HFFc6 (cell line): ENCODE measurements at regions not wholly inside any gene's neighbourhood (a gene's known extent, or its start where the extent isn't known, plus 50 kb on each side); places are given as distances from the start of the nearest gene placed in this dataset.

Experiments
- DNase-seq: peaks from one replicate; pipeline ENCODE4 v3.0.0-alpha.2; 2018
- H3K27ac Mint-ChIP-seq: 2 replicates; pipeline ENCODE4 v1.8.0; 2020; ENCODE audit warnings: mild to moderate bottlenecking, mixed read lengths
- H3K27me3 Mint-ChIP-seq: 2 replicates; pipeline ENCODE4 v1.8.0; 2021; ENCODE audit warnings: mild to moderate bottlenecking, moderate library complexity, mixed read lengths; ENCODE audit not compliant: insufficient read depth
- H3K36me3 Mint-ChIP-seq: 2 replicates; pipeline ENCODE4 v1.8.0; 2021; ENCODE audit warnings: low read depth, mixed read lengths
- H3K4me1 Mint-ChIP-seq: 2 replicates; pipeline ENCODE4 v1.8.0; 2020; ENCODE audit warnings: low read depth, mixed read lengths
- H3K4me3 Mint-ChIP-seq: 2 replicates; pipeline ENCODE4 v1.8.0; 2020; ENCODE audit warnings: mild to moderate bottlenecking, moderate library complexity, mixed read lengths
- H3K9me3 Mint-ChIP-seq: 2 replicates; pipeline ENCODE4 v1.8.0; 2020; ENCODE audit warnings: mild to moderate bottlenecking, mixed read lengths
- CTCF ChIP-seq: fragments of 200-600 bp; sonication (generic); IDR thresholded peaks from 2 replicates; pipeline ENCODE4 v1.5.0; 2021; ENCODE audit warnings: antibody characterized with exemption, mild to moderate bottlenecking

- Mint-ChIP-seq H3K36me3 (no peaks in the 10 kb centered on the region), H3K4me1 (no peaks in the 10 kb centered on the region), H3K27ac (no peak overlapping the region), H3K4me3 (no peak overlapping the region), H3K9me3 (no peaks in the 10 kb centered on the region), H3K27me3 (peaks cover 19% of the 10 kb centered on the region)
- DNase-seq, result no peak
- no peak for TF ChIP-seq CTCF
These were observed 85.3 kb upstream of the GOLGA8J start for GRCh38 chr15:29997499-29997898.

GRCh38 chr15:29994284-29994683 lies 88.5 kb upstream of the GOLGA8J start:
- Mint-ChIP-seq H3K36me3 (no peaks in the 10 kb centered on the region), H3K4me3 (no peak overlapping the region), H3K4me1 (no peaks in the 10 kb centered on the region), H3K27me3 (peaks cover 25% of the 10 kb centered on the region), H3K27ac (no peak overlapping the region), H3K9me3 (no peaks in the 10 kb centered on the region)
- TF ChIP-seq CTCF, result no peak
- DNase-seq, result no peak

- Mint-ChIP-seq H3K27ac (no peak overlapping the region), H3K4me1 (peaks cover 18% of the 10 kb centered on the region), H3K36me3 (no peaks in the 10 kb centered on the region), H3K27me3 (peaks cover 23% of the 10 kb centered on the region), H3K9me3 (no peaks in the 10 kb centered on the region), H3K4me3 (no peak overlapping the region)
- TF ChIP-seq CTCF, result no peak
- no peak for DNase-seq
These were observed 91.8 kb upstream of the GOLGA8J start for GRCh38 chr15:29990954-29991353.

GRCh38 chr15:29990035-29990434 lies 92.7 kb upstream of the GOLGA8J start:
- H3K36me3 Mint-ChIP-seq, result no peaks in the 10 kb centered on the region
- TF ChIP-seq CTCF, result no peak
- peaks cover 18% of the 10 kb centered on the region for H3K4me1 Mint-ChIP-seq
- H3K9me3 Mint-ChIP-seq, result no peaks in the 10 kb centered on the region
- no peak overlapping the region for H3K4me3 Mint-ChIP-seq
- no peak for DNase-seq
- no peak overlapping the region for H3K27ac Mint-ChIP-seq
- peaks cover 22% of the 10 kb centered on the region for H3K27me3 Mint-ChIP-seq

GRCh38 chr15:29988701-29989100 lies 94.1 kb upstream of the GOLGA8J start:
- no peak for DNase-seq
- no peak for TF ChIP-seq CTCF
- H3K36me3 Mint-ChIP-seq, result no peaks in the 10 kb centered on the region
- no peaks in the 10 kb centered on the region for H3K9me3 Mint-ChIP-seq
- no peak overlapping the region for H3K27ac Mint-ChIP-seq
- no peak overlapping the region for H3K4me3 Mint-ChIP-seq
- peaks cover 15% of the 10 kb centered on the region for H3K27me3 Mint-ChIP-seq
- peaks cover 18% of the 10 kb centered on the region for H3K4me1 Mint-ChIP-seq

GRCh38 chr15:29986946-29987345 lies 95.8 kb upstream of the GOLGA8J start:
- Mint-ChIP-seq H3K4me3 (no peak overlapping the region), H3K36me3 (no peaks in the 10 kb centered on the region), H3K9me3 (no peaks in the 10 kb centered on the region), H3K27ac (no peak overlapping the region), H3K27me3 (peaks cover 12% of the 10 kb centered on the region), H3K4me1 (peaks cover 18% of the 10 kb centered on the region)
- no peak for DNase-seq
- TF ChIP-seq CTCF, result no peak
